SK-N-SH (cell line): ENCODE measurements at regions not wholly inside any gene's neighbourhood (a gene's known extent, or its start where the extent isn't known, plus 50 kb on each side); places are given as distances from the start of the nearest gene placed in this dataset.

ENCODE experiments used
- EZH2phosphoT487 ChIP-seq: fragments of 200-600 bp; sonication (generic); IDR thresholded peaks from 2 replicates; pipeline ENCODE4 v1.6.1; 2017; ENCODE audit warnings: low read depth, mixed run types, mild to moderate bottlenecking, antibody characterized with exemption, moderate library complexity, borderline replicate concordance
- JUND ChIP-seq: IDR thresholded peaks from 2 replicates; pipeline ENCODE4 v1.4.0; 2012
- MXI1 ChIP-seq: IDR thresholded peaks from 2 replicates; pipeline ENCODE4 v1.6.1; 2012; ENCODE audit warnings: mild to moderate bottlenecking, low read depth, low read length, improper control_type of control experiment
- NRF1 ChIP-seq: IDR thresholded peaks from 2 replicates; pipeline ENCODE4 v1.6.1; 2012; ENCODE audit warnings: low read depth, mild to moderate bottlenecking, low read length
- TAF1 ChIP-seq: IDR thresholded peaks from 2 replicates; pipeline ENCODE4 v1.6.1; 2012; ENCODE audit warnings: low read depth, mild to moderate bottlenecking, low read length, moderate library complexity, borderline replicate concordance
- TF ChIP-seq, protein P1 (sequence below): fragments of 200-600 bp; sonication (generic); IDR thresholded peaks from 2 replicates; pipeline ENCODE4 v1.6.1; 2017; ENCODE audit warnings: antibody characterized with exemption, mild to moderate bottlenecking, moderate library complexity

DNA sequence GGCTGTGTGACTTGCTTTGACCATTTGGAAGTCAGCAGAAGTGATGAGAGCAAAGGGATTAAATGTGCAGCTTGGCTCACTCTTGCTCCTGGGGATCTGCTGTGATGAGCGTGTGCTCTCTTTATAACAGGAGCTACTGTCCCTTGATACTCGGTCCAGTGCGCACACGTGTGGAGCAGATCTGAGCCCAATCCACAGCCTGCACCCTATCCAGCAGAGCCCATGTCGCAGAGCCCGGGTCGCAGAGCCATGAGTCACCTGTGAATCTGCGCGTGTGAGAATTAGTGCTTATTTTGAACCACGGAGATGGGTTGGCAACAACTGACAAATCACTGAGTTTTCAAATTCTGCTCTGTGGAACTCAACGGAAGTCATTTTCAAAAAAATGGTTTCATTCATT lies 291.0 kb upstream of the SULF2 start:
- TF ChIP-seq EZH2phosphoT487: no peak
- TF ChIP-seq, protein P1, sequence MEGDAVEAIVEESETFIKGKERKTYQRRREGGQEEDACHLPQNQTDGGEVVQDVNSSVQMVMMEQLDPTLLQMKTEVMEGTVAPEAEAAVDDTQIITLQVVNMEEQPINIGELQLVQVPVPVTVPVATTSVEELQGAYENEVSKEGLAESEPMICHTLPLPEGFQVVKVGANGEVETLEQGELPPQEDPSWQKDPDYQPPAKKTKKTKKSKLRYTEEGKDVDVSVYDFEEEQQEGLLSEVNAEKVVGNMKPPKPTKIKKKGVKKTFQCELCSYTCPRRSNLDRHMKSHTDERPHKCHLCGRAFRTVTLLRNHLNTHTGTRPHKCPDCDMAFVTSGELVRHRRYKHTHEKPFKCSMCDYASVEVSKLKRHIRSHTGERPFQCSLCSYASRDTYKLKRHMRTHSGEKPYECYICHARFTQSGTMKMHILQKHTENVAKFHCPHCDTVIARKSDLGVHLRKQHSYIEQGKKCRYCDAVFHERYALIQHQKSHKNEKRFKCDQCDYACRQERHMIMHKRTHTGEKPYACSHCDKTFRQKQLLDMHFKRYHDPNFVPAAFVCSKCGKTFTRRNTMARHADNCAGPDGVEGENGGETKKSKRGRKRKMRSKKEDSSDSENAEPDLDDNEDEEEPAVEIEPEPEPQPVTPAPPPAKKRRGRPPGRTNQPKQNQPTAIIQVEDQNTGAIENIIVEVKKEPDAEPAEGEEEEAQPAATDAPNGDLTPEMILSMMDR: no peak
- TF ChIP-seq NRF1: no peak
- no peak for TF ChIP-seq JUND
- no peak for TF ChIP-seq MXI1
- no peak for TF ChIP-seq TAF1
